C4-2B (cell line): ENCODE measurements at regions not wholly inside any gene's neighbourhood (a gene's known extent, or its start where the extent isn't known, plus 50 kb on each side); places are given as distances from the start of the nearest gene placed in this dataset.

ENCODE experiments used
- H3K27ac ChIP-seq: fragments of 450-650 bp; 2 replicates; pipeline ENCODE4 v1.5.1; 2017
- CTCF ChIP-seq: fragments of 450-650 bp; conservative IDR thresholded peaks from 2 replicates; pipeline ENCODE4 v1.5.1; 2017; ENCODE audit warnings: mild to moderate bottlenecking
- ZFX ChIP-seq: fragments of 450-650 bp; IDR thresholded peaks from 2 replicates; pipeline ENCODE4 v1.6.1; 2017

- H3K27ac ChIP-seq: no peak overlapping the region
- no peak for TF ChIP-seq ZFX
- TF ChIP-seq CTCF: no peak
Observed at GRCh38 chr3:159783780-159784742, 204.6 kb upstream of the IL12A start.

DNA sequence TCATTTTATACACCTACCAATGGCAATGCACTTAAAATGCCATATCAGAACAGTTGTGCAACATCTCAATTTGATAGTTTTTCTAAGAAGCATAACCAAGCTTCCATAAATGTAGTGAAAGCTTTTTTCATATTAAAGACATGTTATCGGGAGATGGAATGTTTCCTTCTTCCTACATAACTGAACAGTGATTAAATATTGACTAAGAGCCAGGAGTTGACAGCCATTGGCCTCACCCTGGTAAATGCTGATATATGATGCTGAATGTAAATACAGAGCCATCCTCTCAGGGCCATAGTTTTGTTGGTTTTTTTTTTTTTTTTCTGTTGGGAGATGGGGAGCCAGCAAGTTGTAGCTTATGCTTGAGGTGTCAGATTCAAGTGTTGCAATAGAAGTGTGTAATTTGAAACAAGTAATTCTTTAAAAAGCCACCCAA lies 203.3 kb upstream of the IL12A start:
- TF ChIP-seq CTCF: no peak
- TF ChIP-seq ZFX: no peak
- no peak overlapping the region for H3K27ac ChIP-seq

GRCh38 chr3:159786489-159787177 lies 202.0 kb upstream of the IL12A start:
- peak overlapping the region; percentile 47; the same call in 1 of the 2 replicates for H3K27ac ChIP-seq
- TF ChIP-seq ZFX: no peak
- TF ChIP-seq CTCF: no peak

GRCh38 chr3:159787178-159787574 lies 201.5 kb upstream of the IL12A start:
- peak overlapping the region; percentile 47; the same call in 1 of the 2 replicates for H3K27ac ChIP-seq
- no peak for TF ChIP-seq CTCF
- no peak for TF ChIP-seq ZFX

- H3K27ac ChIP-seq: peak overlapping the region; percentile 47; the same call in 1 of the 2 replicates
- TF ChIP-seq CTCF: no peak
- TF ChIP-seq ZFX: no peak
Observed at GRCh38 chr3:159787794-159788205, 200.8 kb upstream of the IL12A start.

DNA sequence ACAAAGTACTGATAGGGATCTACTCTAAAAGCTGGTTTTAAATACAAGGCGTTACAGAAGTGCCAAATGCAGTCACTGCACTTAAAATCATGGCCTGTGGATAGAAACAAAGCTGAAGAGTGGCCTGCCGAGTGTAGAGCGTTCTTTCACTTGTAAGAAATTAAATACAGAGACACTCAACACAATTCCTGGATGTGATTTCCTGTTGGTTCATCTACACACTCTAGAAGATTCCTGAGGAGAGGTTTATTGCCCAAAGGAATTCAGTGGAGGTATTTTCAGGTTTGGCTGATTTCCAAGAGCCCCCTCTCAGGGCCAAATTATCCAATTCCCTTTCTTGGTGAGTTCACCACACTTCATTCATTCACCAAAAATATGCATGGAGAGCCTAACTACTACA lies 200.3 kb upstream of the IL12A start:
- peak overlapping the region; percentile 47; the same call in 1 of the 2 replicates for H3K27ac ChIP-seq
- TF ChIP-seq ZFX (no peak), CTCF (no peak)

DNA sequence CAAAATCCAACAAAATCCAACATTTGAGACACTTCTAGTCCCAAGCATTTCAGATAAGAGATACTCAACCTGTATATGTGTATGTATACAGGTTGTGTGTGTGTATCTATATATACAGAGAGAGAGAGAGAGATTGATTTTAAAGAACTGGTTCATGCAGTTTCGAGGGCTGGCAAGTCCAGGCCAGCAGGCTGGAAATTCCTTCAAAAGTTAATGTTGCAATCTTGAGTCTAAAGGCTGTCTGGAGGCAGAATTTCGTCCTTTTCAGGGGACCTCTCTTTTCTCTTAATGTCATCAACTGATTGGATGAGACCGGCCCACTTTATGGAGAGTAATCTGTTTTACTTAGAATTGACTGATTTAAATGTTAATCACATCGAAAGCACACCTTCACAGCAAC lies 199.6 kb upstream of the IL12A start:
- TF ChIP-seq CTCF (no peak), ZFX (no peak)
- no peak overlapping the region for H3K27ac ChIP-seq
